ENCODE measurements at regions not wholly inside any gene's neighbourhood (a gene's known extent, or its start where the extent isn't known, plus 50 kb on each side); places are given as distances from the start of the nearest gene placed in this dataset.

DNA sequence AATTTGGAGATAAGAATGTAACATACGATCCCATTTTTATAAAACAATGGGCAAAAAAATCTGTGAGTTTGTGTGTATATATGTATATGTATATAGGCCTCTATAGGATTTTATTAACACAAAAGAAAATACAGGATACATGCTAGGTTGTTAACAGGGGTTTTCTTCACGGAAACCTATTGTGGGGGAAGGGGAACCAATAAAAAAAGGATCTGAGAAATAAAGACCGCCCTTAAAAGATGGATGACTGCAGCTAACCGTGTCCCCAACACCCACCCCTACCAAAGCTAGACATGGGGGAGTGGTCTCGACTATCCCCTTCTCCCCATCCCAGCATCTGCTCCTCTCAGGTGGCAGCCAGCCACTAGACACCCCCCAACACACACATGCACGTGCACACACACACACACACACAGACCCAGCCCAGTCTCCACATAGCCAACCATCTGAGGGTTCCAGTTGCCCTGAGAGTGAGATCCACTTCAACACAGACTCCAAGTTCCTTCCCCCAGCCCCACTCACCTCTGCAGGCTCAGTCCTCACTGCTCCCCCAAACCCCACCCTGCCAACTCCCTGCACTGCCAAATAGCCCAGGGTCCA, 132.9 kb downstream of the TPRA1 start:
- no peak for DNase-seq

DNA sequence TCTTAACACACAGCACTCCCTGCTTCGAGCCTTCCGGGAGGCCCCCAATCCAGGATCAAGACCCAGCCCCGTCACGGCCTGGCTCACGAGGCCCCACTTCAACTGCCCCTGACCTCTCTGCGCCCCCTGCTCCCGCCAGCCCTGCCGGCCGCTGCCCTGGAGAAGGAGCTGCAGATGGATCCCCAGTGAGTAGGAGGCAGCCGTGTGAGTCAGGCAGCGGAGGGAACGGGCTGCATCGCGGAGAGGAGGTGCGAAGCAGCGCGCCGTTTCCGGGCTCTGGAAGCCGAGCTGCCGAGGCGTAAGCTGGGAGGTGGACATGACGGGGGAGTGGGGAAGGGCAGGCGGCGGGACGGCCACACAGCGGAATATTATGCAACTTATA, 133.4 kb downstream of the TPRA1 start:
- DNase-seq: no peak

DNA sequence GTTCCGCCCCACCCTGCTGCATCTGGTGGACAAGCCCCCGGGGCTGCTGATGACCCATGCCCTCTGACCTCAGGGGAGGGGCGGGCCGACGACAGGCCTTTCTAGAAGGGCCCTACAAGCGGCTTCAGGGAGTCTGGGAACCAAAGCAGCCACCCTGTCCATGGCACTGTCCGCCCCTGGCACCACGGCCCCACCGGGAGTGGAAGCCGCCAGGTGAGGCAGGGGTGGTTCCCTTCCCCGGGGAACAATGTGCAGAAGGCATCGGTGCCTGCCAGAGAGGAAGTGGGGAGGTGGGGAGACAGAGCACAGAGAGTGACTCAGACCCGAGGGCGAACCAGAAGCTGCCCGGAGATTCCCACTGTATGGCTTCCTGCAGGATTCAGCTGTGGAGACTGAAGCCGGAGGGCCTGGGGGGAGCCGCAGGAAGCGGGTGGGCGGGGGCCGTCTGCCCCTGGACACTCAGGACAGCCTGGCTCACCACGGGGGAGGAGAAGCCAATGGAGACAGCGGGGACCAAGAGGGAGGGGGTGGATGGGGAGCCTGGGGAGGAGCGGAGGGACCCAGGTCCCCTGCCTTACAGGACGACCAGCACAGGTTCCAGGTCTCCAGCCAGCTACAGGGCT, 134.0 kb downstream of the TPRA1 start:
- no peak for DNase-seq

DNA sequence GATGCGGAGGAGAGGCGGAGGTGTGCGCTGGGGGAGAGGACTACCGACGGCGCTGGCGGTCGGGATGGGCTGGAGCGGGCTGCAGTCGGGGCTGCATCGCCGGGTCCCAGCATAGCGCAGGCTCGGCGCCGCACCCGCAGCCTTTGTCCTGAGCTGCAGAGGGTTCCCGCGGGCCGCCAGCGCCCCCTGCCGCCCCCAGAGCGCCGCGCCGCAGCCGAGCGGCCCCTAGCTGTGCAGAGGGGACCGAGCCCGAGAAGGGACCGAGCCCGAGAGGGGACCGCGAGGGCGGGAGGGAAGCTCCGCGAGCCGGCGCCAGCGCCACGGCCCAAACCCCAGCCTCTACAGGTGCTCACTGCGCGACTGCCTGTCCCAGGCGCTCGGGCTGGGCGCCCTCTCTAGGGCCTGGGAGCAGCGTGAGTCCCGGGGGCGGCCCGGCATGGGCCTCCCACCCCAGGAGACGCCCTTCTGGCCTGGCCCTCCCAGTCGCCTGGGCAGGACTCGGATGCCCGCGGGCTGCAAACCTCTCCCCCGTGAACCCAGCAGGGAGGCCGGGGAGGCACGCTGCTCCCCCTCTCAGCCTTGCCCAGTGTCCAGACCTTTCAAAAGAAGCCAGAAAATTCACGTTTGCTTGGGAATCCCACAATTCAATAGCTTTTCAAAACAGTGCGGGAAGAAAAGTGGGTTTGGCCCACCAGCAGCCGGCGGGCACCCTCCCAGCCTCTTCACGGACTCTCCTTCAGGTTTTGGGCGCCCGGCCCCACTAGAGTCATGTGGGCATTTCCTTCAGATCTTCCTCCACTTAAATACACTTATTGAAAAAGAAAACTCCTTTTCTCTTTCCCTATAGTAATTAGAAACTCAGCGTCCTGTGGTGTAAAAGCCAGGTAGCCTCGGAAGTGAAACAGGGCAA, 134.7 kb downstream of the TPRA1 start:
- DNase-seq: peak; percentile 71

DNA sequence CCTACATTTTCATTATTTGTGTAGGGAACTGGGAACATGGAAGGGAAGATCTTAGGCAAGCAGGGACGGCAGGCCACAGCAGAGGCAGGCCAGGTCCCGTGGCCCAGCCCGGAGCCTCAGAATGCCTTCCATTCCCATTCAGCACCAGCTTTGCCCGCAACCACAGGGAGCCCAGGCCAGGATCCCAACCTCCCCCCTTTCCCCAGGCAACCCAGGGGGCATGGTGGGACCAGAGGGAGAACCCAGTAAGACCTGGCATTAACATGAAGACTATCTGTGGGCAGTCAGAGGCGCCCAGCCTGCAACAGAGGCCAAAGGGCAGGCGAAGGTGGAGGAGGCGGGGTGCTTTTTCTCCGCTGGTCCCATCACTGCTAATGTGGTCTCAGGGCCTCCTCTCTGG, 135.6 kb downstream of the TPRA1 start:
- no peak for DNase-seq

DNA sequence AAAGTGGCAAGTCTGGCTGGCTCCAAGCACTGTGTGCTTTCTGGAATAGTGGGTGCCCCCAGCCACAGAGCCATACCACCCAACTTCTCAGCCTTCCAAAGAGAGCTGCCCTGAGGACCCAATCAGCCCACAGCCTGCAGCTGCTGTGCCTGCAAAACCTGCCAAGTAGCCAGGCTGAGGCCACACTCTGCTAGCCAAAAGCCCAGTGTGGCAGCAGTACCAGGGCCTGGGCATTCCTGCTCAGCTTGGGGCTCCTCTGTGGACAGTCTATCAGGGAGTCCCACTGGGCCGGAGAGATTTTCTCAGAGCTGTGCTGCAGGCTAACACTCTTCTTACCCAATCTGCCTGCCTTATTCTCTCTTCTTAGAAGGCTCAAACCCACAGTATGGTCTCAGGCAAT, 136.5 kb downstream of the TPRA1 start:
- DNase-seq: no peak

DNA sequence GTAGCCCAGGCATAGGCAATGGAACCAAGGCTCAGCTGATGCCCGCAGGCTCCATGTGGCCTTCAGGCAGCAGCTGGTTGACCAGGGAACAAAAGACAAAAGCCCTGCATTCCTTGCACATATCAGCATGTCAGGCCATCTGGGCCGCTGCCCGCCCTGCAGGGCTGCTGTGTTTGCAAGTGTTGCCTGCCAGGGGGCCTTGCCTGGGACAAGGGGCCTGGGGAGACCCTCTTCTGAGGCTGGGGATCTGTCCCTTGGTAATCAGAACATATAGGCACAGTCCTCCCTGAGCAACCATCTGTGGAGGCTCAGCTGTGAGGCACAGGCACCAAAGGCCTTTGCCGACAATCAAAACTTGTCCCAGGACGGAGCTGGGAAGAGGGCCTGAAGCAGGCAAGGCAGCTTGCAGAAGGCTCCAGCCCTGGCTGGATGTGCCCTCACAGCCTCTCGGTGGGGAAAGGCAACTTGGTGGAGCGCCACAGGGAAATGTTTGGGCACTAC, 138.2 kb downstream of the TPRA1 start:
- no peak for DNase-seq

DNA sequence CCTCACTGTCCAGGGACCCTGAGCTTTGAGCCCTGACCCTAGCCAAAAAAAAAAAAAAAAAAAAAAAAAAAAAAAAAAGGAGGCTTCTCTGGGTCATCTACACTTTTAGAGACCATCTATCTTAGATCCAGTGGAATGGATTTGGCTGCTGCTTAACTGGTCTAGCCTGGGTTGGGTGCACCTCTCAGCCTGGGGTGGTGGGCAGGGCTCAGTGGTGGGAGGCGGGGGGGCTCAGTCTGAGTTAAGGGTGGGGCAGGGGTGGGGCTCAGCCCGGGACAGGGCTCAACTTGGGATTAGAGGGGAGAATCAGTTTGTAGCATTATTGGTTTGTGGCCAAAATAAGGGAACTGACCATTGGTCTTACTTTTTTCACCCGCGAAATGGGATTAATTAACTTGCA, 139.2 kb downstream of the TPRA1 start:
- DNase-seq: no peak

DNA sequence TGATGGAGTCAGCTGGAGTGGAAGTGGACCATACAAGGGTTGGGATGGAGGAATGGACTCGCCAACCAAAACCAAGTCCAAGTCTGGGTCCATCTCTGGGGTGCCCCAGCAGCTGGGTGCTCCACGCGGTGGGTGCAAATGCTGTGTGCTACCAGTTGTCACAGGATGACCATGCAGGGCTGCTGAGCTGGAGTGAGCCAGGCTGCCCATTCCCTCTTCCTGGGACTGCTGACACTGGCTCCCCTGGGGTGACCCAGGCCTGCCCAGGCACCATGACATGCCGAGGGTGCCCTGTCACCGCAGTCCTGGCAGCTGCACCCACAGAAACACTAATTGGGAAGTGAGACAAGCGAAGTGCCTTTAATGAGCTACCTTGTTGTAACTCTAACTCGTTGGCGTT, 140.2 kb downstream of the TPRA1 start:
- DNase-seq: no peak

DNA sequence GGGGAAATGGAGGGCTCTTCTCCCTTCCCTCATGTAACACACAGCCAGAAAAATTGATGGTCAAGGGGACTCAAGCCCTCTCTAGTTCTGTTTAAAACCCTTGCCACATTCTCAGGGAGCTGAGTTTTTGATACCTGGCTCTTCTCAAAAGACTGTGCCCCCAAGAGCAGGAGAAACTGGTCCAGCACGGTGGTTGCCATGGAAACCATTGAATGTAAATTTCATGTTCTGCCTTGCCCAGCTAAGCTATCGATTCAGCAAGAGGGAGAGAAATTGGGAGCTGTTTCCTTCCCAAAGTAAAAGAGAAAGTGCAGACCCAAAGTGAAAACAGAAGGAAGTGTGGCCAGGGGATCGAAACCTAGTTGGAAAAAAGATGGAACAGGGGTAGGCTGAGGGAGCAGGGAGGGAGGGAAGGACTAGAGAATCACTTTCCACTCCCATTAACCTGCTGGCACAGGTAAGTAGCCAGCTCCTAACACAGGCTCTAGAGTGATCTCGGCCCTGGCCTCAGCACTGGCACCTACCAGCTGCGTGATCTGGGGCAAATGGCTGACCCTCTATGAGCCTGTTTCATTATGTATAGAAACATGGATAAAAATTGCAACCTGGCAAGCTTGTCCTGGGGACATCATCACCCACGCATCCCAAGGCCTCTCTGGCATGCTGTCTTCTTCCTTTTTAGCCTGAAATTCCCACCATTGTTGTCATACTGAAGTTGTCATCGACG, 140.9 kb downstream of the TPRA1 start:
- DNase-seq: no peak

DNA sequence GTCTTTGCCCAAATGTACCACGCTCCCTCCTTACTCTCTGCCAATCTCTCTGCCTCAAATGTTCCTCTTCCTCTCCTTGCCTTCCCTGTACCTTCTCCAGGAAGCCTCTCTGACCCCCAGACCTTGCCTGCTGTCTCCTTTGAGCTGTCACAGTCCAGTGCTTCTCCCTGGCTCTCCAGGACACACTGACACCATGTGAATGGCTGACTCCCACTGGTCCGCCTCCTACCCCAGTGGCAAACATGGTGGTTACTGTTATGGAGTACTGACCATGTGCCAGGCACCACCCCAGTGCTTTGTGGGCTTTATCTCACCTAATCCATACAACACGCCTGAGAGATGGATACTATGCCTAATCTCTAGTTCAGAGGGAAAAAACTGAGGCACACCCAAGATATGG, 141.9 kb downstream of the TPRA1 start:
- no peak for DNase-seq

DNA sequence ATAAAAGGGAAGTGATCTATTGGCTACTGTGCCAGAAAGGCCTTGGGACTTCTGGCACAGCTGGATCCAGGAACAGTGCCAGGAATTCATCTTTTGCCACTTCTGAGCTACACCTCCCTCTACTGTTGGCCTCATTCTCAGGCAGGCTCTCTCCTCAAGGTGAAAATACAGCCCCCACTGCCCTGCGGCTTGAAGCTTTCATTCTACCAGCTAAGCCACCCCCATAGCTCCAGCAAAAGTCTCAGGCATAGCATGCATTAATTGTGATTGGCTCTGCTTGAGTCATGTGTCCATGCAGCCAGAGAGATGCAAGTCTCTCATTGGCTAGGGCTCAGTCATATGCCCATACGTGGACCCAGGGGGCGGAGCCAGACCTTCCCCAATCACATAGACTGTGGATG, 142.4 kb downstream of the TPRA1 start:
- no peak for DNase-seq

DNA sequence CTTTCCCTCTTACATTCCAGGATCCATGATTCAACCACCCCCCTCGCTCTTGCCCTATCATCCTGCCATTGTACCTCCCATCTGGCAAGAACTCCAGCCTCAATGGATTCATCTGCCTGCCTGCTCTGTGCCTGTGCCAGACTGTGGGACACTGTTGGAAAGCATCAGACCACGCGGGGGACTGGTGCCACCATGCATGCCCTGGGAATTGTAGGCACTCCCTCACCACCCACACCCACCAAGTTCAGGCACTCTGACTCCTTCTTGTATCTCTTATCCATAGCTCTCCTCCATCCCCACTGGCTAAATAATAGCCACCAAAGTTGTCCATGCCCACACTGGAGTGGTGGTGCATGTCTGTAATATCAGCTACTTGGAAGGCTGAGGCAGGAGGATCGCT, 143.8 kb downstream of the TPRA1 start:
- no peak for DNase-seq

DNA sequence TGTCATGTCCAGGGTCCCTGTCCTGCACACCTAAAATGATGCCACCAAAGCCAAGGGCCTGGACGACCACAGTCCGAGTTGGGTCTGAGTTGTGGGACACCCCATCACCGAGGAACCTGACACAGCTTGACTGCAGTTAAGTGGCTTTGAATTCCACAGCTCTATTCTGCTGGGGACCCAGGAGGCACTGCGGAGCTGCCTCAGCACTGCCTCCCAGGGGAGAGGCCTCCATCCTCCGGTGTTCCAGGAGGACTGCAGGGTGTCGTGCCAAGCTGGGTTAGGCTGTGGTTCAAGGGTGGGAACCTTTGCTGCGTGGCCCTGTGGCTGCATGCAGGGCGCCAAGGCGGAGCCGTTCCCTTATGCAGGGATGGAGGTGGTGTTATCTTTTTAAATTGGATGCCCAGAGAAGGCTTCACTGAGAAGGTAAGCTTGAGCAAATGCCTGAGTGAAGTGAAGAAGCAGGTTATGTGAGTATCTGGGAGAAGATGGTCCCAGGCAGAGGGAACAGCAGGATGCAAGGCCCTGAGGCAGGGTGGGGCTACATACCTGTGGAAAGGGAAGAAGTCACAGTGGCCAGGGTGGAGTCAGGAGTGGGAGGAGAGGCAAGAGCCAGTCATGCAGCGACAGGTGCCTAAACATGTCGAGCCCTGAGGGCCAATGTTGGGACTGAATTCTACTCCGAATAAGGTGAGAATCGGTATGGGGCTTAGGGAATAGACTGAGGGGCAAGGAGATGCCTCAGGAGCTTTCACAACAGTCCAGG, 144.8 kb downstream of the TPRA1 start:
- no peak for DNase-seq

DNA sequence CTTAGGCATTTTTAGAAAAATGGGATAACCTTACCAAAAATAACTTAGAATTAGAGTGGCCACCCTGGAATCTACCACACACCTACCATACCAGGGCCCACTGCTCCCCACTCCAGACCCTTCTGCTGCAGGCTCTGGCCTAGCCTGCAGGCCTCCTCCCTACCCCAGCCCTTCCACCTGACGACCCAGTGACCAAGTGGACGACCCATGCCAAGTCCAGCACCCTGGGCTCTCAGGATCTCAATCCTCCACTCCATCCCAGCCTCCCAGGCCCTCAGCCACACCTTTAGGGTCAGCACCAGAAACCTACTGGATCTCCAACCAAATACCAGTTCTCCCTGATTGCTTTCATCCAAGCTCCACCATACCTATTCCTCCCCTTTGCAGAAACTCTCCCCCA, 145.8 kb downstream of the TPRA1 start:
- DNase-seq: no peak

DNA sequence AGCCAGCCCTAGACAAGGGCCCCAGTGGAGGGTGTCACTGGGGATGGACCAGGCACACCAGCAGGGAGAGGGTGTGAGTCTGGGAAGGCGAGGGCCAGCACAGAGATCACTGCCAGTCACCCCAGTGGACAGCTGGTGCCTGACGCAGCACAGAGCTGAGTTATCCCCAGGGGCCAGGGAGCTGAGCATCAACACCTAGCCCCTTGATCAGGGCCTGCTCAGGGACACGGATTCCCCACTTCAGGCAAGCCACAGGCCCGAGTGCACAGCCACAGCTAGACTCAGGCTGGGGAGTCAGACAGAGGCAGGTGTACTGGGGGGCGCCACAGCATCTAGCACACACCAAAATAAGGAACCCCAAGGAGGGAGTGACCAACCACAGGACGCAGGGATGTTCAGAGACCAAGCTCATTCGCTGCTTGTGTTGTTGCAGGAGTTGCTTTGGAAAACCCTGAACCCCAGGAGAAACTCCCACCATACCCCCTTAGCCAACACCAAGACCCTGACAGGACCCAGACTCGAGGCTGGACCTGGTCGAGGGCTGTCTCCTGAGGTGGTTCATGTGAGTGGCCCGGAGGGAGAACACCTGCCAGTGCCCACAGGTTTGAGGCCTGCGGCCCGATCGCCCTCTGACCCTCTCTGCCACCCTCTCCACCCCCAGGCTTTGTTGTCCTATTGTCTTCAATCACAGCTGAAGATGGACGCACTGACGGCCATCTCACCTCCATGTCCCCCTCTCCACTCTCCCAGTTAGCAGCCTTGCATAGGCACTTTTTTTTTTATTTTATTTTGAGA, 146.8 kb downstream of the TPRA1 start:
- DNase-seq: no peak

DNA sequence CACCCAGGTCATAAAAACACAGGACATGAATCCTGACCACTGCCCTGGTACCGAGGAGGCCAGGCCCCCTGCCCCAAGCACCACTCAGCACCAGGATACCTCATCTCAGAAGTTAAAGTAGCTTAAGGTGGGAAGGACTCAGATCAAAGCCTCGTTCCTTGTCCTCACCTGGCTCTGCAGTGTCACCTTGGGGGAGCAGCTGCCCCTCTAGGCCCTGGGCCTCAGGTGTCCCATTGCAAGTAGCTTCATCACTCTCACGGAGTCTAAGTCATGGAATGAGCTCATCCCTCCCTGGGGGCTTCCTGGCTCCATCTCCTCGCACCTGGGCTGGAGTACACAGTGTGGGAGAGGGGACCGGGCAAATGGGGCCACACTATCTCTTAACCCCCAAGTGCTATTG, 148.0 kb downstream of the TPRA1 start:
- no peak for DNase-seq

DNA sequence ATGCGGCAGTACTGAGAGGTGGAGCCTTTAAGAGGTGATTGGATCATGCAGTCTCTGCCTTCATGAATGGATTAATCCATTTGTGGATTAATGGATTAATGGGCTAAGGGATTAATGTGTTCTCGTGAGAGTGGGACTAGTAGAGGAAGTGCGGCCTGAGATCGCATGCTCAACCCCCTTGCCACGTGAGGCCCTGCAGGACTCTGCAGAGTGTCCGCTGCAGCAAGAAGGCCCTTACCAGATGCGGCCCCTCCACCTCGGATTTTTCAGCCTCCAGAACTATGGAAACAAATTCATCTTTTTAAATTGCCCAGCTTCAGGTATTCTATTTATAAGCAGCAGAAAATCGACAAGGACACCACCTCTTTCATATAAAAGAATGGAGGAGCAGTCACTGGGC, 148.8 kb downstream of the TPRA1 start:
- no peak for DNase-seq

DNA sequence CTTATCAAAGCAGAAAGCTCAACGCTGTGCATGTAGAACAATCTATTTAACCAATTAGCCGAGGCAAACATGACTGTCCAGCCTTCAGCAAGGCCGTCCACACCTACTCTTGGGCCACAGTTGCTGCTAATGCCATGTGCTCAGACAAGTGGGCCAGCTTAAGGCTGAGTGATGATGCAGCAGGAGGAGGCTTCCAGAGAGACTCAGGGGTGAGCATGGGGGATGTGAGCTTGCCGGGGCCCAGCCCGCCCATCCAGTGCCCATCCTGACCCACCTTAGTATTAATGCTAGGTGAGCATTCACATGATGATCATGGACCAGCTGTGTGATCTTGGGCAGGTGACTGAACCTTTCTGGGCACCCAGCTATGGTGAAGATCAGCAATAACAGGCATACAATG, 150.1 kb downstream of the TPRA1 start:
- DNase-seq: no peak

DNA sequence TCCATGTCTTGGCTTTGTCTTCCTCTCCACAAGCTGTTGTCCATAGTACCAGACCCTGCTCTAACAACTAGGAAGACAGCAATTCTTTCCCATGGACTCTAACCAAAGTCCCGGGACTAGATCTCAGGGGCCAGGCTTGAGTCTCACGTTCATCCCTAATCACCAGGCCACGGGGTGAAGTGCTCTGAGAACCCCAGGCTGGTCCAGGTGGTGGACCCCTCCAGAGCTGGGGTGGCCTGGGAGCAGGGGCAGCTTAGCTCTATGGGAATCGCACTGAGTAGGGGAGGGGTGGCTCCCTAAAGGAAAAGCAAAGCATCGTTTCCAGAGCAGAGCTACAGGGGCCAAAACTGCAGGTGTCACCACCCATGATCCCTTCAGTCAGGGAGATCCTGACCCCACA, 150.9 kb downstream of the TPRA1 start:
- DNase-seq: no peak

DNA sequence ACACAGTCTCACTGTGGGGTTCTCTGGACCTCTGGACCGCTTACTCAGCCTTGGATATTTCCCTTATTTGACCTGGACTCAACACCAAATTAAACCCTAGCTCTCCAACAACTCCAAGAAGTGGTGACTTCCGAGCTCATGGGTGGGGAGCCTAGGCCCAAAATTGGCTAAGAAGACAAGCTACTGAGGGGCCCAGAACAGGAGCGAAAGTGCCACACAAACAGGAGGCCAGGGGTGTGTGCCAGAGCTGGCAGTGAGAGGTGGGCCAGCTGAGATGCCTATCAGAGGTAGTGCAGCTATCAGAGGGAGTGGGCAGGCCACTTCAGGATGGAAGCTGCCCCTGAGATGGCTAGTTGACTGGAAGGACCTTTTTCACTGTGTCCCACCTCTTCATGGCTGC, 151.1 kb upstream of the PRR20G start:
- DNase-seq: no peak

DNA sequence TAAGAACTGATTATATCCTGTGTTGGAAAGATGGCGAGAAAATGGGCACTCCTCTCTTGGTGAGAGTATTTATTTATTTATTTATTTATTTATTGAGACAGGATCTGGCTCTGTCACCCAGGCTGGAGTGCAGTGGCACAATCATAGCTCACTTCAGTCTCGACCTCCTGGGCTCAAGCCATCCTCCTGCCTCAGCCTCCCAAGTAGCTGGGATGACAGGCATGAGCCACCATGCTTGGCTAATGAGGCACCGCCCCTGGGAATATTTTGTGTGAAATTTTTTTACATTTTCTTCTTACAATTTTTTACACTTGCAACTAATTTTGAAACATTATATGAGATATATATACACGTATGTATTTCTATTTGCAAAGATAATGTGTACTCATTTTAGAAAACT, 150.5 kb upstream of the PRR20G start:
- no peak for DNase-seq

Data from activated CD4-positive, alpha-beta T cell treated with anti-CD3 and anti-CD28 coated beads, Interleukin-2, amount 50 U/mL, for 16 hours (primary cell).